Activated naive CD8-positive, alpha-beta T cell treated with anti-CD3 and anti-CD28 coated beads, Interleukin-2, amount 50 U/mL, for 24 hours (primary cell): ENCODE measurements at regions not wholly inside any gene's neighbourhood (a gene's known extent, or its start where the extent isn't known, plus 50 kb on each side); places are given as distances from the start of the nearest gene placed in this dataset.
"Not testable (repeated sequence)": the region's sequence is repeated elsewhere in the genome, so short reads cannot be mapped to it uniquely, and the experiment has no call there.

Experiments
- ATAC-seq: fragments of 150-1000 bp; cut with Tn5 transposase; one replicate; pipeline ENCODE4 v1.10.0; 2021
- DNase-seq: peaks from one replicate; pipeline ENCODE4 v3.0.0; 2021
- H3K27ac Mint-ChIP-seq: one replicate; pipeline ENCODE4 v1.8.0; 2021; ENCODE audit warnings: mild to moderate bottlenecking, mixed read lengths
- H3K27me3 Mint-ChIP-seq: one replicate; pipeline ENCODE4 v1.8.0; 2021; ENCODE audit warnings: mixed read lengths
- H3K36me3 Mint-ChIP-seq: one replicate; pipeline ENCODE4 v1.8.0; 2021; ENCODE audit warnings: low read depth, mixed read lengths
- H3K4me1 Mint-ChIP-seq: one replicate; pipeline ENCODE4 v1.8.0; 2021; ENCODE audit warnings: mixed read lengths
- H3K4me3 Mint-ChIP-seq: one replicate; pipeline ENCODE4 v1.8.0; 2021; ENCODE audit warnings: mild to moderate bottlenecking, moderate library complexity, mixed read lengths
- H3K9me3 Mint-ChIP-seq: one replicate; pipeline ENCODE4 v1.8.0; 2021; ENCODE audit warnings: mixed read lengths

DNA sequence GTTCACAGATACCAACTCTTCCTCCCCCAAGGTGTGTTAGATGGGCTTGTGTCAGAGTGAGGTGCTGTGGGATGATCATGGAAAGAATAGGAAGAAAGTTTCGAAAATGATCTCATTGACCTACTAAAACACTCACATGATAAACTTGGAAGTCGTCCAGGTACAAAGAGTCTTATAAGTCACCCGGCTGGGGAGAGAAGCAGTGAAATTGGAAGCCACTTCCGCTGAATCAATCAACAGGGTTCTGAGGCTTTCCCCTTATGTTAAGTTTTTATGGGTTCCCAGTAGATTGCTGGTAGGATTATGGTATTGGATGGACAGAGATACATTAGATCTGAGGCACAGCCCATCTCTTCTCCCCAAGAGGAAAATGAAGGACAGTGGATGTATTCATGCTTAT, 218.8 kb upstream of the MSX2 start:
- no peak overlapping the region for H3K27ac Mint-ChIP-seq
- no peaks in the 10 kb centered on the region for H3K4me1 Mint-ChIP-seq
- no peaks in the 10 kb centered on the region for H3K36me3 Mint-ChIP-seq
- no peak for DNase-seq
- peaks cover 8% of the 10 kb centered on the region for H3K9me3 Mint-ChIP-seq
- H3K4me3 Mint-ChIP-seq: no peak overlapping the region
- no peak for ATAC-seq
- peaks cover 1% of the 10 kb centered on the region for H3K27me3 Mint-ChIP-seq

DNA sequence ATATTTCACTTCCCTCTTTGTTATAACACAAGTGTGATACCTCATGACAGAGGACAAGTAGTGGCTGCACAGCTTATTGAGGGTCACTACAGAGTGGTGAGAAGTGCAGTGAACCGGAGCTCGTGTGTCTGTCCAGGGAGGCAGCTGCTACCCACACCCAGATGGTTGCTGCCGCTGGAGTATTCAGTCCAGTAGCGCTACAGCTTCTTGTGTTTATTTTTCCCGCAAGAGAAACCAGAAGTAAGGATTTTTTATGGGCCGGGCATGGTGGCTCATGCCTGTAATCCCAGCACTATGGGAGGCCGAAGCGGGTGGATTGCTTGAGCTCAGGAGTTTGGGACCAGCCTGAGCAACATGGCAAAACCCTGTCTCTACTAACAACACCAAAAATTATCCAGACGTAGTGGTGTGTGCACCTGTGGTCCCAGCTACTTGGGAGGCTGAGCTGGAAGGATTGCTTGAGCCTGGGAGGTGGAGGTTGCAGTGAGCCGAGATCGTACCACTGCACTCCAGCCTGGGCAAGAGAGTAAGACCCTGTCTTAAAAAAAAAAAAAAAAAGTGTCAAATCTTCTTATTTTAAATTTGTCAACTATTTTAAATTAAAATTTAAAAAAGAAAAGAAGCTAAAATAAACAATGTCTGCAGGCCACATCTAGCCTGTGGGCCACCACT, 213.5 kb upstream of the MSX2 start:
- not testable (repeated sequence) for H3K27me3 Mint-ChIP-seq, H3K4me1 Mint-ChIP-seq, DNase-seq, ATAC-seq, H3K9me3 Mint-ChIP-seq, H3K36me3 Mint-ChIP-seq, H3K4me3 Mint-ChIP-seq, H3K27ac Mint-ChIP-seq

DNA sequence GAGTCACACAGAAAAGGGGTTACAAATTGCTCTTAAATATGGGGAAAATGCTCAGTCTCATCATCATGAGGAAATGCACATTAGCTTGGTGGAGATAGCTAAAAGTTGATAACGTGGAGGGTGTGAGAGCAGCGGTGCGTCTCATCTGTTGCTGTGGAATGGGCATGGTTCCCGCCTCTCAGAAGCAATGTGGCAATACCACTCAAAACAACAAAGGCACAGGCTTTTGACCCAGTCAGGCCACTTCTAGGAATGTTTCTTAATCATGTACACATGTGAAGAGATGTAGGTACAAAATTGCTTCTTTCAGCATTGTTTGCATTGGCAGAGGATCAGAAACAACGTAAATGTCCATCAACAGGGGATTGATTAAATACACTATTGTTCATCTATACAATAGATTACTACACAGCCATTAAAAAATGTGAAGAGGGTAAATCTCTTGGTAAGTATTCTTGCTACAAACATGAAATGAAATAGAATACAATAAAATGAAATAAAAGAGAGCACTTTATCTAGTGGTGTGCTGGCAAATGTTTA, 212.6 kb upstream of the MSX2 start:
- Mint-ChIP-seq H3K27me3 (no peaks in the 10 kb centered on the region), H3K4me1 (no peaks in the 10 kb centered on the region), H3K9me3 (peaks cover 3% of the 10 kb centered on the region), H3K27ac (no peak overlapping the region), H3K4me3 (no peak overlapping the region), H3K36me3 (no peaks in the 10 kb centered on the region)
- DNase-seq: no peak
- no peak for ATAC-seq

DNA sequence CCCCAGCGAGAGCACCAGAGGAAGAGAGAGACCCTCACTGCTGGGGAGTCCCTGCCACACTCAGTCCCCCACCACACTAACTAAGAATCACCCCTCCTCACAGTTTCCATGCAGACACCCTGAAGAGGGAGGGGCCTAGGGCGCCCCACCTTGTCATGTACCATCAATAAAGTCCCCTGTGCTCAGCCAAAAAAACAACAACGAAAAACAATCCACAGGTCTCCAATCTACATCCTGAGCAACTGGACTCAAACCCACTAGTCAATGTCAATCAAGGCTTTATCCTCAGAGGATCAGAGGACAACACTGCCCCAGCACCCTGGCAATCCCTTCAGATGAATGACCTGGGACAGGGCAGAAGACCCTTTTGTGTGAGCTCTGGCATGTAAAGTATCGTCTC, 210.1 kb upstream of the MSX2 start:
- H3K27ac Mint-ChIP-seq: no peak overlapping the region
- H3K4me1 Mint-ChIP-seq: no peaks in the 10 kb centered on the region
- no peak for DNase-seq
- H3K9me3 Mint-ChIP-seq: peaks cover 4% of the 10 kb centered on the region
- no peaks in the 10 kb centered on the region for H3K27me3 Mint-ChIP-seq
- no peaks in the 10 kb centered on the region for H3K36me3 Mint-ChIP-seq
- no peak overlapping the region for H3K4me3 Mint-ChIP-seq
- no peak for ATAC-seq

DNA sequence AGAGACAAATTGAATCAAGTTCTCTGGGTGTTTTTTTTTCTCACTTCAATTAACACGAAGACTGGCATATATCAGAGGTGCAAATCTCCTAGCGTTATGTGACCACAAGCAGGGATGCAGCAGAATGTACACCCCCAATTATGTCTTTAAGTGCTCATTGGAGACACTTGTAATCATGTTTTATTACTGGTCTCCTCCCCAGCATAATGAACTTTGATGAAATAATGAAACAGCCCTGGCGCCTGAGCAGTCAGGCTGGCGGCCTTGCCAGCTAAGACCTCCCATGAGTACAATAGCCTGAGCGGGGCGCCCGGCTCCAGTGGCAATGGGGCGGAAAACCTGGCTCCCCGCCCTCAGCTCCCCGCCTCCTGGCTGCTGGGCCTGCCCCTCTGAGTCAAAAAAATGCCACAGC, 209.4 kb upstream of the MSX2 start:
- H3K4me1 Mint-ChIP-seq: no peaks in the 10 kb centered on the region
- DNase-seq (no peak), ATAC-seq (no peak)
- peaks cover 4% of the 10 kb centered on the region for H3K9me3 Mint-ChIP-seq
- no peak overlapping the region for H3K4me3 Mint-ChIP-seq
- no peaks in the 10 kb centered on the region for H3K36me3 Mint-ChIP-seq
- no peaks in the 10 kb centered on the region for H3K27me3 Mint-ChIP-seq
- H3K27ac Mint-ChIP-seq: no peak overlapping the region

DNA sequence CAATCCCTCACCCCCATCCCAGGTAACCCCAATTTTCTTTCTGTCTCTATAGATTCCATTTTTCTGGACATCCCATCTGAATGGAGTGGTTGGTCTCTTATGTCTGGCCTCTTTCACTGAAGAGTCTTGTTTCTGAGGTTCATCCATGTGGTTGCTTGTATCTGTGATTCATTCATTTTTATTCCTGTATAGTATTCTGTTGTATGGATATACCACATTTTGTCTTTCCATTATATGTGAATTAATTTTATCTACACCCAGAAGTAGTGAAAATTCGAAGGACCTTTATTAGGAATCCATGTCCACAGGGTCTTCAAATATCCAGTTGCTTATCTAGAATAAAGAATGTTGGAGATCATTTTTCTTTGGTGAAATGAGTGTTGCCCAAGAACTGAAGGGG, 207.6 kb upstream of the MSX2 start:
- Mint-ChIP-seq H3K9me3 (peaks cover 4% of the 10 kb centered on the region), H3K27ac (no peak overlapping the region), H3K4me1 (no peaks in the 10 kb centered on the region), H3K36me3 (no peaks in the 10 kb centered on the region), H3K27me3 (no peaks in the 10 kb centered on the region), H3K4me3 (no peak overlapping the region)
- DNase-seq (no peak), ATAC-seq (no peak)

DNA sequence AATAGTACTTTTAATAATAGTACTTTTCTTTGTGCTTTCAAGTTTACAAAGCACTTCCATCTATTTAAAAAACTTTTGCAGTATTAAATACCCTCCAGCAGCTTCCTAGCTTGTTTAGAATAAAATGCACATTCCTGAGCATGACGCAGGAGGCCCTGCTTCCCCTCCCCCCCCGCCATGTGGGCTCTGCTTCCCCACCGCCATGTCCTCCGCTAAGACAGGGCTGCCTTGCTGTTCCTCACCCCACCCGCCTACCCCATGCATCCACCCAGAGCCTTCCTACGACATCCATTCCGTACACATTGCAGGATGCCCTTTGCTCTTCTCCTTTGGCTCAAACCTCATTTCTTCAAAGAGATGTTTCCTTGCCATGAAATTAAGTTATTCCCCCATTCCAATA, 205.9 kb upstream of the MSX2 start:
- ATAC-seq: no peak
- Mint-ChIP-seq H3K4me1 (no peaks in the 10 kb centered on the region), H3K9me3 (peaks cover 4% of the 10 kb centered on the region), H3K36me3 (no peaks in the 10 kb centered on the region), H3K27ac (no peak overlapping the region), H3K27me3 (no peaks in the 10 kb centered on the region), H3K4me3 (no peak overlapping the region)
- DNase-seq: no peak

DNA sequence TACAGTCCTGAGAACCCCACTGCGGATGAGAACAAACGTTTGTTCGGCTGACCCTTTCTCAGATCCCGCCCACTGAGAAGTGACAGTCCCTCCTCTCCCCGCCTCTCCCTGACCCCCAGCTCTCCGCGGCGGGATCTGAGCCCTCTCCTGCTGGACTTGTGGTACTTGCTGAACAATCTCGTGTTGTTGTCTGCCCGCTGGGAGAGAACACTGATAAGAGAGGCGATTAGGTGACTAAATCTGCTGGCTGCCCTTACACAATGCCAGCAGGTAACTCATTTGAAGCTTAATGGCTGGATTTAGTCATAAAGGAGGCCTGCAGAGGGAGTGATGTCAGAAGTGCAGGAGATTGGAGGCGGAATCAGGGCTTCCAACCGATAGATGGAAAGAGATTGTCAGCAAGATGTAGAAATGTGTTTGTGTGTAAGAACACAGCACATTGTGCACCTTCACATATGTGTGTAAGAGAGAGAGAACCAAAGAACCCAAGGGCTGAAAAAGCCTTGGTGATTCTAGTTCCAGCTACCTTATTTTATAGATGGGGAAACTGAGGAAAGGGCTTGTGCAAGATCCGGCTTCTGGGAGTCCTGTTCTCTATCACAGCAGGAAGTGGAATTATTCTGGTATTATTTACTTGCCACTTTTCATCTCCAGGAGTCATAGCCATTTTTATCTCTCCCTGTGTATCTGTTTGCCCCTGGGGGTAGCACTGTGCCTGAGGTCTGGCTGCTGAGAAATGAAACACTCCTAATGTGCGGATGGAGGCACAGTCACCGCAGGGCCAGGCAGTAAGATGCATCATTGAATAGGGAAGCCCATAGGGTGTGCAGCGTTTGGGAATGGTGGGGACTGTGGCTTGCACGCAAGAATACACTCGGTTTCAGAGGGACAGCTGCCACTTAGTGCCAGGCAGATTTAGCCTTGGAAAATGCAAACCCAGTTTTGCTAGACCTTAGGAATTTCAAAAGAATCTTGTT, 203.7 kb upstream of the MSX2 start:
- Mint-ChIP-seq H3K27ac (no peak overlapping the region), H3K27me3 (no peaks in the 10 kb centered on the region), H3K4me1 (no peaks in the 10 kb centered on the region), H3K4me3 (no peak overlapping the region), H3K36me3 (no peaks in the 10 kb centered on the region), H3K9me3 (peaks cover 4% of the 10 kb centered on the region)
- no peak for ATAC-seq
- DNase-seq: no peak

DNA sequence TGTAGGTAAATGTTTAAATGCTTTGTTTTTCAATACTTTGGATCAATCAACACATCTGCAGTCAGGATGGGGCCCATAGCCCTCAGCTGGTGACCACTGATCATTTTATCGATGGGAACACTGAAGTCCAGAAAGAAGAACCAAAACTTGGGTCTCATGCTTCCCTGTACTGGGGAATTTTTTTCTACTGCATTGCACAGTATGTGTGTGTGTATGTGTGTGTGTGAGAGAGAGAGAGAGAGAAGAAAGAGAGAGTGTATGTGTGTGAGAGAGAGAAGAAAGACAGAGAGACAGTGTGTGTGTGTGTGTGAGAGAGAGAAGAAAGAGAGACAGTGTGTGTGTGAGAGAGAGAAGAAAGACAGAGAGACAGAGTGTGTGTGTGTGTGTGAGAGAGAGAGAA, 202.9 kb upstream of the MSX2 start:
- ATAC-seq (no peak), DNase-seq (no peak)
- Mint-ChIP-seq H3K4me3 (no peak overlapping the region), H3K4me1 (no peaks in the 10 kb centered on the region), H3K27me3 (no peaks in the 10 kb centered on the region), H3K36me3 (no peaks in the 10 kb centered on the region), H3K27ac (no peak overlapping the region), H3K9me3 (peaks cover 4% of the 10 kb centered on the region)

DNA sequence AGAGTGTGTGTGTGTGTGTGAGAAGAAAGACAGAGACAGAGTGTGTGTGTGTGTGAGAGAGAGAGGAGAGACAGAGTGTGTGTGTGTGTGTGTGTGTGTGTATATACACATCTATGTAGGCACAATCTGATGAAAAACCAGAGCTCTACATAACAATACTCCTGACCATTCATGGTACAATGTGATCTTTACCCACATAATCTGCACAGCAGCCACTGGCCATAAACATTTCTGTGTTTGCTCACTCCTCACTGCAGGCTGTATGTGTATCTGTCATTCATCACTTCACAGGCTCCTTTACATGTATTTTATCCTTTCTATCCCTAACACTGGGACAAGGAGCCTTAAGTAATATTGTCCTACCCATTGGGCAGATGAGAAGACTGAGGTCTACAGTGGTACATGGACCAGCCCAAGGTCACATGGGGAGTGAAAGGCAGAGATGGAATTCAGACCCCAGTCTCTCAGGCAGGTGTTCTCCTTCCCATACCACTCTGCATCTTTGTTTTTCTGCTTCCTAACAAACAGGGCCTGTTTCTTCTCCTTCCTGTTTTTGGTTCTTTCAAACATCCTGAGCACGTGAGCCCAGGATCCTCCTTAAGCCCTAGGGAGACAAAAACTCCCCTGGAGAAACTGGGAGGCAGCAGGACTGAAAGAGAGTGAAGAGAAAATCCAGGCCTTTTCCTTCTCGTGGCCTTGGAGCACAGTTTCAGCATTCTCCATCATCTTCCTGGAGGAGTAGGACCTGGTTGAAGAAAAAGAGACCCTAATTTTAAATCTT, 201.7 kb upstream of the MSX2 start:
- H3K9me3 Mint-ChIP-seq: no peaks in the 10 kb centered on the region
- no peaks in the 10 kb centered on the region for H3K4me1 Mint-ChIP-seq
- no peak overlapping the region for H3K4me3 Mint-ChIP-seq
- no peaks in the 10 kb centered on the region for H3K36me3 Mint-ChIP-seq
- DNase-seq (no peak), ATAC-seq (no peak)
- H3K27ac Mint-ChIP-seq: no peak overlapping the region
- H3K27me3 Mint-ChIP-seq: no peaks in the 10 kb centered on the region

DNA sequence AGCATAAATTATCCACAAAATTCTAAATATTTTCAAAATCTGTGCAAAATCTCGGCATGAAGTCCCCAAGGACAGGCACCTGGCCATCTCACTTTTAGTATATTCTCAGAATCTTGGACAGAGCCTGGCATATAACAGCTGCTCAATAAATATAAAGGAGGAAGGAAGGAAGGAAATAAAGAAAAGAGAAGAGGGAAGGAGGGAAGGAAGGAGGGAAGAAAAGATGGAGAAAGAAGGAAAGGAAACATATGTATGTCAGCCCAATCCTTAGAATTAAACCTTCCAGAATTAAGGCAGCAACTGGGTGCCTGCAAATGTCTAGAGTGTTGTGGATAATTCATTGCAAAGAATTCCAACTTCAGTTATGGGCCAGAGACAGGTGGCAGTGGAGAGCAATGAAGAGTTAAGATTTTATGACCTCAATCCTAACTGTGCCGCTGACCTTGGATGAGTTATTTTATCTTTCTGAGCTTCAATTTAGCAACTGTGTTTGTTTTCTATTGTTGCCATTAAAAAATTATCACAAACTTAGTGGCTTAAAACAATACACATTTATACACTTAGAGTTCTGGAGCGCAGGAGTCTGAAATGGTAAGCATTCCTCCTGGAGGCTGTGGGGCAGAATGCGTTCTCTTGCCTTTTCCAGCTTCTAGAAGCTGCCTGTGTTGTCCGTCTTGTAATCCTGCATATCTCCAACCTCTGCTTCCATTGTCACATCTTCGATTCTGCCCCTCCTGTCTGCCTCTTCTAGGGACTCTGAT, 200.9 kb upstream of the MSX2 start:
- Mint-ChIP-seq H3K27ac (no peak overlapping the region), H3K9me3 (no peaks in the 10 kb centered on the region), H3K27me3 (no peaks in the 10 kb centered on the region), H3K4me3 (no peak overlapping the region), H3K4me1 (no peaks in the 10 kb centered on the region), H3K36me3 (no peaks in the 10 kb centered on the region)
- ATAC-seq (no peak), DNase-seq (no peak)

DNA sequence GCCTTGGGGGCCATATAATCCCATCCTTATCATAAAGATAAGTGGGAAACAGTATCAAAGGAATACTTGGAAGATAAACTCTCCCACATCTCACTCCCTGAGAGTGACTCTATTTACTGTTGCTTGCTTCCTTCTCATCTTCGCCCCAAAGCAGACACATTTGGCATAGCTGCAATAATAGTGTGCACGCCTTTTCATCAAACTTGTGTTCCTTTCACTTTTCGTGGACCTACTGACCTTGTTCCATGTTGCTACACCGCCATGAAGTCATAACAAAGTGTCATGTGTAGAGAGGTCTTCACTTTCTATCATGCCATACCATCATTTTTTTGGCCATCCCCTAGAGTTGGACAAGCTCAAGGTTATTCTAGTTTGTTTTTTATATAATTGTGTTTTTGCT, 200.0 kb upstream of the MSX2 start:
- Mint-ChIP-seq H3K4me3 (no peak overlapping the region), H3K27me3 (peaks cover 3% of the 10 kb centered on the region), H3K4me1 (no peaks in the 10 kb centered on the region), H3K27ac (no peak overlapping the region), H3K9me3 (no peaks in the 10 kb centered on the region), H3K36me3 (no peaks in the 10 kb centered on the region)
- ATAC-seq (no peak), DNase-seq (no peak)

DNA sequence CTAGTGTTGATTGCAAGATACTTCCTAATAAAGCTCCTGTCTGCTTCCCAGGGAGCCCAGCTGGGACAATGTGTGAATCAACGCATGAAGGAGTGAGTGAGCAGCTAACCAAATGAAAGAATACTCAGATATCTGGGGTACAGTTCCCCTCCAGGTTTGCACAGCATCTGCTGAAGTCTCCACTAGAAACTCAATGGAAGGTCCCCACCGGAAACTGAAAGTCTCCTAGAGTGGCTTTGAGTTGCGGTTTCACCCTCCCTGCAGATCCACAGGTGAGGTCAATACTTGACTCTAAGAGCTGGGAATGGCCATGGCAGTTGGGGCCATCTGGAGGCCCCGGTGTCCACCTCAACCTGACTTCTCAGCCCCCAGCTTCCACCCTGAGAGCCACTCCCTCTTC, 198.2 kb upstream of the MSX2 start:
- no peak overlapping the region for H3K4me3 Mint-ChIP-seq
- peaks cover 8% of the 10 kb centered on the region for H3K27me3 Mint-ChIP-seq
- H3K4me1 Mint-ChIP-seq: no peaks in the 10 kb centered on the region
- no peak for ATAC-seq
- H3K9me3 Mint-ChIP-seq: no peaks in the 10 kb centered on the region
- DNase-seq: no peak
- H3K36me3 Mint-ChIP-seq: no peaks in the 10 kb centered on the region
- H3K27ac Mint-ChIP-seq: no peak overlapping the region

DNA sequence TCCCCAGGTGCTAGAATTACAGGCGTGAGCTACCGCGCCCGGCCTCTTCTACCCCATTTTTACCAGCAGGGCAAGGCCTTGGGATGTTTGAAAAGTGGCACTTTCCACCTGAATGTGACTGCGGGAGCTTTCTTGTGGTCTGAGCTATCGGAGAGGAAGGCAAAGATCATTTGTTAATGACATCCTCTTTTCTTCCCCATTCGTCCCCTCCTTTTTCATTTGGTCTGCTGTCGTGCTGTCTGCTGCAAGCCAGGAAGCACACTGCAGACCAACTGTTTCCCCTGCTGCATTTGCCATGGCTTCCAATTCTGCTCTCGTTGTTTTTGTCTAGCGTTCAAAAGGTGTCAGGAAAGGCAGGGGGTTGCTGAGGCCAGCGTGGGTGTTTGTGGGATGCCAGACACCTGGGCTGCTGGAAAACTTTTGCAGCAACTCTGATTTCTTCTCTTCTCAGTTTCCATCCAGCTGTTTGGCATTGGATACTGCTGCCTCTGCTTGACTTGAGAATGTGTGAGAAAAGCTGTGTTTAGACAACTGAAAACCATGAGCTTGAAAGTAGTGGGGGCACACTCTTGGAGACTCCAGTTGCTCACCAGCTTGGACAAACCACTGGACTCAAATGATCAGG, 196.4 kb upstream of the MSX2 start:
- Mint-ChIP-seq H3K4me1 (peaks cover 2% of the 10 kb centered on the region), H3K27ac (no peak overlapping the region), H3K9me3 (no peaks in the 10 kb centered on the region), H3K36me3 (no peaks in the 10 kb centered on the region), H3K4me3 (no peak overlapping the region), H3K27me3 (peaks cover 14% of the 10 kb centered on the region)
- DNase-seq (no peak), ATAC-seq (no peak)
